Astrocyte of the cerebellum (primary cell): ENCODE measurements at regions not wholly inside any gene's neighbourhood (a gene's known extent, or its start where the extent isn't known, plus 50 kb on each side); places are given as distances from the start of the nearest gene placed in this dataset.

ENCODE experiments used
- DNase-seq: peaks from one replicate; pipeline ENCODE4 v3.0.0-alpha.2; 2011; ENCODE audit warnings: low read depth
- H3K4me3 ChIP-seq: 2 replicates; pipeline ENCODE4 v1.5.1; 2011; ENCODE audit warnings: mild to moderate bottlenecking, low read depth, low read length, moderate library complexity
- CTCF ChIP-seq: IDR thresholded peaks from 2 replicates; pipeline ENCODE4 v1.5.1; 2012; ENCODE audit warnings: low read length, low read depth, moderate library complexity, mild to moderate bottlenecking; ENCODE audit errors: missing control alignments
- in situ Hi-C: cut with HindIII; loops from 2 replicates; pipeline ENCODE4 v1.10.0; 2017; ENCODE audit warnings: low sequenced_read_pairs

GRCh38 chr11:134537941-134538340 lies 125.9 kb upstream of the B3GAT1 start:
- TF ChIP-seq CTCF: no peak
- in situ Hi-C loops: no loop called here
- no peak overlapping the region for H3K4me3 ChIP-seq

GRCh38 chr11:134537296-134537695 lies 125.3 kb upstream of the B3GAT1 start:
- DNase-seq: no peak
- no peak overlapping the region for H3K4me3 ChIP-seq
- in situ Hi-C loops: no loop called here
- no peak for TF ChIP-seq CTCF

More at GRCh38 chr11:134537941-134538340, 125.9 kb upstream of the B3GAT1 start:
- no peak for DNase-seq

GRCh38 chr11:134536677-134537076 lies 124.6 kb upstream of the B3GAT1 start:
- DNase-seq: no peak
- in situ Hi-C loops: no loop called here

GRCh38 chr11:134536219-134536618 lies 124.2 kb upstream of the B3GAT1 start:
- no peak for DNase-seq
- no peak overlapping the region for H3K4me3 ChIP-seq
- TF ChIP-seq CTCF: no peak
- in situ Hi-C loops: no loop called here

More at GRCh38 chr11:134536677-134537076, 124.6 kb upstream of the B3GAT1 start:
- no peak for TF ChIP-seq CTCF
- H3K4me3 ChIP-seq: no peak overlapping the region

- H3K4me3 ChIP-seq: no peak overlapping the region
- no peak for TF ChIP-seq CTCF
- in situ Hi-C loops: no loop called here
- no peak for DNase-seq
Measured at GRCh38 chr11:134535029-134536025, 123.3 kb upstream of the B3GAT1 start.

- TF ChIP-seq CTCF: no peak
- DNase-seq: no peak
- H3K4me3 ChIP-seq: no peak overlapping the region
- in situ Hi-C loops: no loop called here
Measured at GRCh38 chr11:134533511-134533910, 121.5 kb upstream of the B3GAT1 start.
